ENCODE measurements at regions not wholly inside any gene's neighbourhood (a gene's known extent, or its start where the extent isn't known, plus 50 kb on each side); places are given as distances from the start of the nearest gene placed in this dataset.

DNA sequence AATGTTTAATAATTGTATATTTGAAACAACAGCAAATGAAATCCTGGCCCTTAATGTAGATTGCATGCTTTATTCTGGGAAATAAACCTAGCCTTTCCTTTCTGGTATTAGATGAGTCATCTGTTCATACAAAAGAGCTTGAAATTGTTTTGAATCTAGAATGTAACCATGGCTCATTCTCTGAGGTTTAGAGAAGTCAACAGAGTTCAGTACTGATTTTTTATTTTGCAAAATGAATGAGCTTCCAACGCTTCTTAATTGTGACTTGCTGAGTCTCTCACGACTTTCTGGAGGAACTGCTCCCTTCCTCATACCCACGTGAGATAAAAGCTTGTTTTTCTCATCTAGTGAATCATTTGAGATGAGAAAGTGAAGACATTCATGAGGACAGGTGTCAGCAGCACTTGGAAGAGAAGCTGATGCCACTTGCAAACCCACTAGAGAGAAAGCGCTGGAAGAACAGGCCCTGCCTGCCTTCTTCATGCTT is 509.6 kb downstream of the VRK1 start:
- Histone ChIP-seq H3K27me3 (ENCODE audit: control insufficient read depth in 3 of 3, insufficient read depth in 3 of 3, low read length in 3 of 3) (no peaks in the 10 kb centered on the region), H3K4me1 (ENCODE audit: control insufficient read depth in 3 of 3, insufficient read depth in 2 of 3, low read depth in 1 of 3, low read length in 2 of 3) (no peaks in the 10 kb centered on the region), H3K27ac (ENCODE audit: low read depth in 1 of 3, low read length in 2 of 3) (no peak overlapping the region), H3K4me3 (ENCODE audit: low read depth in 1 of 3, low read length in 3 of 3) (no peak overlapping the region), H3K9me3 (ENCODE audit: control insufficient read depth in 2 of 2, insufficient read depth in 1 of 2, low read depth in 1 of 2, low read length in 1 of 2) (no peaks in the 10 kb centered on the region), H3K36me3 (ENCODE audit: control insufficient read depth in 3 of 3, insufficient read depth in 2 of 3, low read depth in 1 of 3, low read length in 3 of 3) (no peaks in the 10 kb centered on the region)
- 63 to 81% (median 64%) methylated on average over 4 of the region's 4 CpGs for WGBS, 3 donors
- DNase-seq = no peak
- FAIRE-seq = no peak

DNA sequence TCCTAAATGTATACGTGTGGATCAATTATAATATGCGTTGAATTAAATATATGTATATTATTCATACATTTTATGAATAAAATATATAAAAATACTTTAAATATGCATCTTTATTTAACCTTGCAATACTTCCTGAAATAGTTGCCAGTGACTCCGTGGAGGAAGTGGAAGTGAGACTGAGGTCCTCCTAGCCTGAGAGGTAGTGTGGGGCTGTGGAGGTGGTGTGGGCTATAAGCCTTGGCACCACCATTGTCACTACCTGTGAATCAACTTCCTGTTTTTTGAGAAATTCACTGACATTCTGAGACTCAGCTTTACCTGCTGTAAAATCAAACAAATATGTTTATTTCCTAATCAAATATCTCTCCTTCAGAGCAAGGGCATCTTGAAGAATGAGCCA is 514.2 kb downstream of the VRK1 start:
- 74 to 81% (median 77%) methylated on average over 3 of the region's 3 CpGs for WGBS, 3 donors
- FAIRE-seq = no peak

DNA sequence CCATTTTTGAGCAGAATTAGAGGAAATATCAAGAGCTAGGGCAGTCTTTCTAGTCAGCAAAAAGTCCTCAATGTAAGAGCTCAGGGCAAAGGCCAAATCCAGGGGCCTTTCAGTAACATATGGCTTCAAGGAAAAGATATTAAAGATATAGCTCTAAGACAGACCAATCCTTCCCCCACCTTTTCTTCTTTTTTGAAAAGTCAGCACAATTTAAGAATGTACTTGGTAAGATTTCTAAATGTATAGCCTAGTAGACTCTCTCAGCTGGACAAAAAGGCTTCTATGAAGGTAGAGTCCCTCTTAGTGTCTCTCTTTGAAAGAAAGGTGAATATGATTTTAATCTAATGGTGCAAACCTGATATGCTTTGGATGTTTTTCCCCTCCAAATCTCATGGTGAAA is 515.7 kb downstream of the VRK1 start:
- H3K9me3 ChIP-seq (ENCODE audit: control insufficient read depth in 2 of 2, insufficient read depth in 1 of 2, low read depth in 1 of 2, low read length in 1 of 2) = peaks cover 0 to 5% of the 10 kb centered on the region in 2 donors
- no peaks in the 10 kb centered on the region for H3K27me3 ChIP-seq (ENCODE audit: control insufficient read depth in 3 of 3, insufficient read depth in 3 of 3, low read length in 3 of 3)
- no peaks in the 10 kb centered on the region for H3K4me1 ChIP-seq (ENCODE audit: control insufficient read depth in 3 of 3, insufficient read depth in 2 of 3, low read depth in 1 of 3, low read length in 2 of 3)
- DNase-seq (no peak), FAIRE-seq (no peak)
- H3K27ac ChIP-seq (ENCODE audit: low read depth in 1 of 3, low read length in 2 of 3) = no peak overlapping the region
- H3K36me3 ChIP-seq (ENCODE audit: control insufficient read depth in 3 of 3, insufficient read depth in 2 of 3, low read depth in 1 of 3, low read length in 3 of 3) = no peaks in the 10 kb centered on the region
- H3K4me3 ChIP-seq (ENCODE audit: low read depth in 1 of 3, low read length in 3 of 3) = no peak overlapping the region

More for the DNA sequence above, 514.2 kb downstream of the VRK1 start:
- Histone ChIP-seq H3K9me3 (ENCODE audit: control insufficient read depth in 2 of 2, insufficient read depth in 1 of 2, low read depth in 1 of 2, low read length in 1 of 2) (peaks cover 0 to 5% of the 10 kb centered on the region in 2 donors), H3K27me3 (ENCODE audit: control insufficient read depth in 3 of 3, insufficient read depth in 3 of 3, low read length in 3 of 3) (no peaks in the 10 kb centered on the region), H3K4me3 (ENCODE audit: low read depth in 1 of 3, low read length in 3 of 3) (no peak overlapping the region), H3K36me3 (ENCODE audit: control insufficient read depth in 3 of 3, insufficient read depth in 2 of 3, low read depth in 1 of 3, low read length in 3 of 3) (no peaks in the 10 kb centered on the region), H3K27ac (ENCODE audit: low read depth in 1 of 3, low read length in 2 of 3) (no peak overlapping the region), H3K4me1 (ENCODE audit: control insufficient read depth in 3 of 3, insufficient read depth in 2 of 3, low read depth in 1 of 3, low read length in 2 of 3) (no peaks in the 10 kb centered on the region)
- no peak for DNase-seq

DNA sequence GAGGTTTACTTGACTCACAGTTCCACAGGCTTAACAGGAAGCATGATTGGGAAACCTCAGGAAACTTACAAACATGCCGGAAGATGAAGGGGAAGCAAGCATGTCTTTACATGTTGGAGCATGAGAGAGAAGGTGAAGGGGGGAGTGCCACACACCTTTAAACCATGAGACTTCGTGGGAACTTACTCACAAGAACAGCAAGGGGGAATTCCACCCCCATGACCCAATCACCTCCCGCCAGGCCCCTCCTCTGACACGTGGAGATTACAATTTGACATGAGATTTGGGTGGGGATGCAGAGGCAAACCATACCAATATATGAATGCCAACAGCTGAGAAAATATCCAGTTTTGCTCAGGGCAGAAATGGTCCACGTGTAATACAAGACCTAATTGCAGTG is 518.6 kb downstream of the VRK1 start:
- no peak for FAIRE-seq
- WGBS, 3 donors = 59 to 71% (median 59%) methylated on average over 5 of the region's 5 CpGs
- no peaks in the 10 kb centered on the region for H3K27me3 ChIP-seq (ENCODE audit: control insufficient read depth in 3 of 3, insufficient read depth in 3 of 3, low read length in 3 of 3)

DNA sequence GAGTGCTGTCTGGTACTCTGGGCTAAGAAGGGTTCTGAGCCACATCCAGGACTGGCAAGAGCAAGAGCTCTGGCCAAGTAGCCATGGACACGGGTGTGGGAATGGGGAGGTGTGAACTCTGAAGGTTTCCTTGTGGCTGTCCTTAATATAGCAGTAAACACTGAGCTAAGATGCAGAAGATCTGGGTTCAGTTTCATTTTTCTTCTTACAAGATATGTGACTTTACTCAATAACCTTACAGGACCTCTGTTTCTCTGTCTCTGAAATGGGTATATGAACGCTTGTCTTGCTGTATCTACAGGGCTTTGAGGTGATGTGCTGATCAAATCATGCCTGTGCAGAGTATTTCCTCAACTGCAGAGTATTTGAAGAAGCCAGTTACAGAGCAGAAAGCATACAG is 521.2 kb downstream of the VRK1 start:
- Histone ChIP-seq H3K4me3 (ENCODE audit: low read depth in 1 of 3, low read length in 3 of 3) (no peak overlapping the region), H3K27ac (ENCODE audit: low read depth in 1 of 3, low read length in 2 of 3) (no peak overlapping the region), H3K27me3 (ENCODE audit: control insufficient read depth in 3 of 3, insufficient read depth in 3 of 3, low read length in 3 of 3) (no peaks in the 10 kb centered on the region), H3K4me1 (ENCODE audit: control insufficient read depth in 3 of 3, insufficient read depth in 2 of 3, low read depth in 1 of 3, low read length in 2 of 3) (no peaks in the 10 kb centered on the region), H3K9me3 (ENCODE audit: control insufficient read depth in 2 of 2, insufficient read depth in 1 of 2, low read depth in 1 of 2, low read length in 1 of 2) (peaks cover 0 to 5% of the 10 kb centered on the region in 2 donors), H3K36me3 (ENCODE audit: control insufficient read depth in 3 of 3, insufficient read depth in 2 of 3, low read depth in 1 of 3, low read length in 3 of 3) (no peaks in the 10 kb centered on the region)
- FAIRE-seq (no peak), DNase-seq (no peak)
- WGBS, 3 donors = 73 to 87% (median 83%) methylated on average over 2 of the region's 2 CpGs

More for the DNA sequence above, 518.6 kb downstream of the VRK1 start:
- H3K4me3 ChIP-seq (ENCODE audit: low read depth in 1 of 3, low read length in 3 of 3) = no peak overlapping the region
- no peaks in the 10 kb centered on the region for H3K36me3 ChIP-seq (ENCODE audit: control insufficient read depth in 3 of 3, insufficient read depth in 2 of 3, low read depth in 1 of 3, low read length in 3 of 3)
- no peaks in the 10 kb centered on the region for H3K4me1 ChIP-seq (ENCODE audit: control insufficient read depth in 3 of 3, insufficient read depth in 2 of 3, low read depth in 1 of 3, low read length in 2 of 3)
- H3K27ac ChIP-seq (ENCODE audit: low read depth in 1 of 3, low read length in 2 of 3) = no peak overlapping the region
- peaks cover 0 to 5% of the 10 kb centered on the region in 2 donors for H3K9me3 ChIP-seq (ENCODE audit: control insufficient read depth in 2 of 2, insufficient read depth in 1 of 2, low read depth in 1 of 2, low read length in 1 of 2)
- DNase-seq = no peak

DNA sequence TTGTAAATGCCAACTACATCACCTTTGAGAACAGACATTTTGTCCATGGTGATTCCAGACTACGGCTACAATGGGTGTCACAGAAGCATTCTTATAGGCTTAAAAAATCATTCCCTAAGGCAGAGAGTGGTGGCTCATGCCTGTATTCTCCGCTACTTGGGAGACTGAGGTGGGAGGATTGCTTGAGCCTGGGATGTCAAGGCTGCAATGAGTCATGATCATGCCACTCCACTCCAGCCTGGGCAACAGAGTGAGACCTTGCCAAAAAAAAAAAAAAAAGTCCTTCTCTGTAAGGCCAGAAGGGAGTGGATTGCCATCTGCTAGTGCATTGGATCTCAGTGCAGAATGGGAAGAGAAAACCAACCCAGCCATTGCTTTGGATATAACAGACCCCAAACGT is 522.5 kb downstream of the VRK1 start:
- H3K9me3 ChIP-seq (ENCODE audit: control insufficient read depth in 2 of 2, insufficient read depth in 1 of 2, low read depth in 1 of 2, low read length in 1 of 2) = no peaks in the 10 kb centered on the region
- H3K4me1 ChIP-seq (ENCODE audit: control insufficient read depth in 3 of 3, insufficient read depth in 2 of 3, low read depth in 1 of 3, low read length in 2 of 3) = no peaks in the 10 kb centered on the region
- DNase-seq (no peak), FAIRE-seq (no peak)
- 71 to 77% (median 74%) methylated on average over 3 of the region's 3 CpGs for WGBS, 3 donors
- H3K4me3 ChIP-seq (ENCODE audit: low read depth in 1 of 3, low read length in 3 of 3) = no peak overlapping the region
- H3K36me3 ChIP-seq (ENCODE audit: control insufficient read depth in 3 of 3, insufficient read depth in 2 of 3, low read depth in 1 of 3, low read length in 3 of 3) = no peaks in the 10 kb centered on the region
- no peaks in the 10 kb centered on the region for H3K27me3 ChIP-seq (ENCODE audit: control insufficient read depth in 3 of 3, insufficient read depth in 3 of 3, low read length in 3 of 3)
- no peak overlapping the region for H3K27ac ChIP-seq (ENCODE audit: low read depth in 1 of 3, low read length in 2 of 3)

DNA sequence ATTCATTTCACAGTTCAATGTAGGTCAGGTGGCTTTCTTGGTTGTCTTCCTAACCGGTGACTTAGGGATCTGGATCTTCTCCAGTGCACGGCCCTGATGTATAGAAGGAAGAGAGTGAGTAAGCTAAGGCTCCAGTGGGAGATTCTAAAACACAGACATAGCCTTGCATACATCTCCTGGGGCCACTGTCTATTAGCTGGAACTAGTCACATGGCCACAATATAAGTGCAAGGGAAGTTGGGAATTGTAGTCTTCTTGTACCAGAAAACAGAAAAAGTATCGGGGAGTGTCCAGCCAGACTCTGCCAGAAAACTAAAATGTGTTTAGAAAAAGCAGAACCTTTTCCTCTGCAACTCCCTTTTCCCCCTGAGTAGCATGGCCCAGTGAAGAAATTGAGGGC is 531.6 kb downstream of the VRK1 start:
- Histone ChIP-seq H3K36me3 (ENCODE audit: control insufficient read depth in 3 of 3, insufficient read depth in 2 of 3, low read depth in 1 of 3, low read length in 3 of 3) (no peaks in the 10 kb centered on the region), H3K9me3 (ENCODE audit: control insufficient read depth in 2 of 2, insufficient read depth in 1 of 2, low read depth in 1 of 2, low read length in 1 of 2) (peaks cover 0 to 5% of the 10 kb centered on the region in 2 donors), H3K27me3 (ENCODE audit: control insufficient read depth in 3 of 3, insufficient read depth in 3 of 3, low read length in 3 of 3) (no peaks in the 10 kb centered on the region), H3K4me1 (ENCODE audit: control insufficient read depth in 3 of 3, insufficient read depth in 2 of 3, low read depth in 1 of 3, low read length in 2 of 3) (no peaks in the 10 kb centered on the region), H3K27ac (ENCODE audit: low read depth in 1 of 3, low read length in 2 of 3) (no peak overlapping the region), H3K4me3 (ENCODE audit: low read depth in 1 of 3, low read length in 3 of 3) (no peak overlapping the region)
- FAIRE-seq (no peak), DNase-seq (no peak)
- WGBS, 3 donors = 86 to 89% (median 87%) methylated on average over 3 of the region's 3 CpGs

DNA sequence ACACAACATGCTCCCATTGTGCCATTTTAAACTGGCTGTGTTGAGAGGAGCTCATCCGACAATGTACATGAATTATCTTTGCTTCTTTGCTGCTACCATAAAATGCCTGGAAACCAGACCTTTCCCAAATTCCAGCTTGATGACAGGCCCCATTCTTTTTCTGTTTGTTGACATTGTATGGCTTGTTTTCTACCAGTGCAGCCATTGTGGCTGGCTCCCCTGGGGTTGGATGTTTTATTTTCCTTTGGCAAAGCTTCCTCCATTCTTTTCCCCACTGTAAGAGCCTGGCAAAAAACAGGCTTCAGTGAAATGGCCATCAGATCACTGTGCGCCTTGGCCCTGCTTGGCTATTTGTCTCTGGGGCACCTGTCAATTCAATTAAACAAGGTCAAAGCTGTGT is 532.5 kb downstream of the VRK1 start:
- no peak for FAIRE-seq
- Histone ChIP-seq H3K27me3 (ENCODE audit: control insufficient read depth in 3 of 3, insufficient read depth in 3 of 3, low read length in 3 of 3) (no peaks in the 10 kb centered on the region), H3K36me3 (ENCODE audit: control insufficient read depth in 3 of 3, insufficient read depth in 2 of 3, low read depth in 1 of 3, low read length in 3 of 3) (no peaks in the 10 kb centered on the region), H3K4me3 (ENCODE audit: low read depth in 1 of 3, low read length in 3 of 3) (no peak overlapping the region), H3K4me1 (ENCODE audit: control insufficient read depth in 3 of 3, insufficient read depth in 2 of 3, low read depth in 1 of 3, low read length in 2 of 3) (no peaks in the 10 kb centered on the region), H3K9me3 (ENCODE audit: control insufficient read depth in 2 of 2, insufficient read depth in 1 of 2, low read depth in 1 of 2, low read length in 1 of 2) (peaks cover 0 to 5% of the 10 kb centered on the region in 2 donors), H3K27ac (ENCODE audit: low read depth in 1 of 3, low read length in 2 of 3) (no peak overlapping the region)
- 86 to 91% (median 90%) methylated on average over 2 of the region's 2 CpGs for WGBS, 3 donors
- no peak for DNase-seq

DNA sequence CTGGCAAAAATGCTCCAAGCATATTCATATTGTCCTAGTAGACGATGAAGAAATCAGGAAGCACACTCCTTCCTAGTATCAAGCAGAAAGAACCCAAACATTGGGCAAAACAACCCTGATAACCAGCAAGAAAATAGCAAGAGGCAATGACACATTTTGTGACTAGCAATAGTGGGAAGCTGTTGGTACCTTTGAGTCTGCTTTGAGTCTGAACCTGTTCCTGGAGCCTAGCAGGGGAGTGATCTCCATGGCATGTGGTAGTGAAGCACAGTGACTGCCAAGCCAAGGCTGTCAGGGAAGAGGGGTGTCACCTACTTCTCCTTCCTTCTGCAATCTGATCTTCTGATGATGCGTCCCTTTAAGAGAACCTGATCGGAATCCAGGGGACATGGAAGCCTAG is 533.9 kb downstream of the VRK1 start:
- no peak overlapping the region for H3K27ac ChIP-seq (ENCODE audit: low read depth in 1 of 3, low read length in 2 of 3)
- no peaks in the 10 kb centered on the region for H3K27me3 ChIP-seq (ENCODE audit: control insufficient read depth in 3 of 3, insufficient read depth in 3 of 3, low read length in 3 of 3)
- DNase-seq (no peak), FAIRE-seq (no peak)
- WGBS, 3 donors = 74 to 86% (median 82%) methylated on average over 3 of the region's 3 CpGs
- H3K4me3 ChIP-seq (ENCODE audit: low read depth in 1 of 3, low read length in 3 of 3) = no peak overlapping the region
- no peaks in the 10 kb centered on the region for H3K36me3 ChIP-seq (ENCODE audit: control insufficient read depth in 3 of 3, insufficient read depth in 2 of 3, low read depth in 1 of 3, low read length in 3 of 3)
- peaks cover 0 to 5% of the 10 kb centered on the region in 2 donors for H3K9me3 ChIP-seq (ENCODE audit: control insufficient read depth in 2 of 2, insufficient read depth in 1 of 2, low read depth in 1 of 2, low read length in 1 of 2)
- H3K4me1 ChIP-seq (ENCODE audit: control insufficient read depth in 3 of 3, insufficient read depth in 2 of 3, low read depth in 1 of 3, low read length in 2 of 3) = no peaks in the 10 kb centered on the region
